HG03064 (cell line): ENCODE measurements at regions not wholly inside any gene's neighbourhood (a gene's known extent, or its start where the extent isn't known, plus 50 kb on each side); places are given as distances from the start of the nearest gene placed in this dataset.
"Not testable (repeated sequence)": the region's sequence is repeated elsewhere in the genome, so short reads cannot be mapped to it uniquely, and the experiment has no call there.

Source experiments
- ATAC-seq: cut with Tn5 transposase; IDR thresholded peaks from one replicate; pipeline ENCODE4 v1.9.1; 2021; ENCODE audit warnings: low read depth; ENCODE audit not compliant: unreplicated experiment

GRCh38 chr10:87300163-87300562 lies 57.4 kb upstream of the NUTM2D start:
- not testable (repeated sequence) for ATAC-seq

GRCh38 chr10:87301466-87302115 lies 56.0 kb upstream of the NUTM2D start:
- ATAC-seq: peak; percentile 90

GRCh38 chr10:87302132-87302531 lies 55.4 kb upstream of the NUTM2D start:
- not testable (repeated sequence) for ATAC-seq

- ATAC-seq: not testable (repeated sequence)
Observed at GRCh38 chr10:87303707-87304106, 53.8 kb upstream of the NUTM2D start.

- not testable (repeated sequence) for ATAC-seq
Observed at GRCh38 chr10:87306681-87307080, 50.9 kb upstream of the NUTM2D start.
